Omental fat pad (tissue), 3 donors: ENCODE measurements at regions not wholly inside any gene's neighbourhood (a gene's known extent, or its start where the extent isn't known, plus 50 kb on each side); places are given as distances from the start of the nearest gene placed in this dataset.

Experiments used
- ATAC-seq: fragments of 150-250 bp; one replicate; pipeline ENCODE4 v1.9.1; 2016; ENCODE audit warnings: mild to moderate bottlenecking, moderate library complexity; ENCODE audit not compliant: low FRiP score
- DNase-seq: peaks from one replicate; pipeline ENCODE4 v3.0.0-alpha.2; 2019; ENCODE audit warnings: low spot score
- CTCF ChIP-seq, 3 donors: fragments of 450-650 bp; IDR thresholded peaks; one replicate each; pipeline ENCODE4 v1.5.1; 2016 to 2017; ENCODE audit warnings: antibody characterized with exemption in 3 of 3, mild to moderate bottlenecking in 3 of 3, moderate library complexity in 2 of 3

- ATAC-seq (peak; percentile 55), DNase-seq (no peak)
- TF ChIP-seq CTCF (IDR thresholded peaks at IDR 0.05), result no peak
These were observed 209.3 kb upstream of the SOX11 start for GRCh38 chr2:5482929-5483331.

GRCh38 chr2:5484868-5485267 lies 207.3 kb upstream of the SOX11 start:
- TF ChIP-seq CTCF (IDR thresholded peaks at IDR 0.05), result no peak
- no peak for DNase-seq
- no peak for ATAC-seq

GRCh38 chr2:5491523-5491922 lies 200.7 kb upstream of the SOX11 start:
- DNase-seq, result no peak
- no peak for ATAC-seq
- TF ChIP-seq CTCF (IDR thresholded peaks at IDR 0.05), result no peak

GRCh38 chr2:5493256-5493655 lies 198.9 kb upstream of the SOX11 start:
- no peak for ATAC-seq
- TF ChIP-seq CTCF (IDR thresholded peaks at IDR 0.05), result no peak
- DNase-seq, result no peak

GRCh38 chr2:5494212-5494611 lies 198.0 kb upstream of the SOX11 start:
- no peak for DNase-seq
- no peak for ATAC-seq
- no peak for TF ChIP-seq CTCF (IDR thresholded peaks at IDR 0.05)

GRCh38 chr2:5495586-5495985 lies 196.6 kb upstream of the SOX11 start:
- ATAC-seq (no peak), DNase-seq (no peak)
- TF ChIP-seq CTCF (IDR thresholded peaks at IDR 0.05), result no peak

GRCh38 chr2:5497874-5498273 lies 194.3 kb upstream of the SOX11 start:
- no peak for DNase-seq
- ATAC-seq, result no peak
- no peak for TF ChIP-seq CTCF (IDR thresholded peaks at IDR 0.05)
